HG03558 (cell line): ENCODE measurements at regions not wholly inside any gene's neighbourhood (a gene's known extent, or its start where the extent isn't known, plus 50 kb on each side); places are given as distances from the start of the nearest gene placed in this dataset.

Source experiments
- ATAC-seq: cut with Tn5 transposase; IDR thresholded peaks from one replicate; pipeline ENCODE4 v1.9.1; 2021; ENCODE audit warnings: moderate number of reproducible peaks; ENCODE audit not compliant: unreplicated experiment; ENCODE audit errors: extremely low read depth

- ATAC-seq = no peak
Measured at GRCh38 chr2:221337957-221338685, 234.0 kb downstream of the EPHA4 start.

DNA sequence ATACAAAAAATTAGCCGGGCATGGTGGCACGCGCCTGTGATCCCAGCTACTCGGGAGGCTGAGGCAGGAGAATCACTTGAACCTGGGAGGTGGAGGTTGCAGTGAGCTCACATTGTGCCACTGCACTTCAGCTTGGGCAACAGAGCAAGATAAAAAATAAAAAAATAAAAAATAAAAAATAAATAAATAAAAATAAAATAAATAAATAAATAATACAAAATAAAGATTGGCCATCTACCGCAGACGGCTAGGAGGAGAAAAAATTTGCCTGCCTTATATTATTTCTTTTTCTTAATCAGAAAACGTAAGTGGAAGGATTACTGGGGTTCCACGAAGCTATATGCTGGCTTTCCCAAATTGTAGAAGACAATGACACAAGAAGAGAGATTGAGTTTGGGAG is 229.7 kb downstream of the EPHA4 start:
- no peak for ATAC-seq

- no peak for ATAC-seq
Measured at GRCh38 chr2:221343524-221343923, 228.6 kb downstream of the EPHA4 start.

GRCh38 chr2:221345516-221345915 is 226.6 kb downstream of the EPHA4 start:
- no peak for ATAC-seq

GRCh38 chr2:221346411-221346810 is 225.7 kb downstream of the EPHA4 start:
- no peak for ATAC-seq

GRCh38 chr2:221347471-221347870 is 224.6 kb downstream of the EPHA4 start:
- no peak for ATAC-seq

GRCh38 chr2:221350616-221351015 is 221.5 kb downstream of the EPHA4 start:
- ATAC-seq = no peak

GRCh38 chr2:221353201-221353600 is 218.9 kb downstream of the EPHA4 start:
- no peak for ATAC-seq

DNA sequence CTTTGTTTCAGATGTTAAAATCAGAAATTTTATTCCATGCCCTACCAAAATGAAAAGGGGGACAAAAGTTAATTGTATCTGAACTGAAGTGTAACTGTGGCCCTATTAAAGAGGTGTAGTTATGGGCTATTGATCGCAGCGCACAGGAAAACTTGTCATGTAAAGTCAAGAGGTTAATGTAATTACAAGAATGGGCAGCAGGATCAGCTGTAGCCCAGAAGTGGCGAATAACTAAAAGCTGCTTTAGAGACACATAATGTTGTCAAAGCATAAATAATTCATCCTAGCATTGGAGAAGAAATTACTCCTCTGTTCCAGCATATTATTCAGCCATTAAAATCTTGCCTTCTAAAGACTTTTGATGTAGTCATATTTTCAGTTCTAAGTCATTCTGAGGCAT is 211.8 kb downstream of the EPHA4 start:
- ATAC-seq = no peak

DNA sequence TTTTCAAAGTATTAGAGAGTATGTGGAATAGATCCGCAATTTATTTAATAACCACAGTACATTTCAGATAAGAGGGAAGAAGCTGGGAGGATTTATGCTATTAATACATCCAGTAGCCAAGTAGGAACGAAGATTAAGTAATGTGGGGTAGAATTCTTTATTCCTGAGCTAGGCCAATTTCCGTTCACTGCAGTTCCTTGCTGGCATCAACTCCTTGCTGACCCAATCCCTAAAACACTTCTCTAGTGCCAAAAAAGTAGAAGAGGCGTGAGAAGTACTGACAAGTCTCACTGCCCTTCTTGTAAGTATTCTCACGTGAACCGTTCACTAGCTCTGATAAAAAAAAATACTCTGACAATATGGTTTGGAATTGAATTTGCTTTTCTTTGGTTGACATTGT is 211.4 kb downstream of the EPHA4 start:
- no peak for ATAC-seq

DNA sequence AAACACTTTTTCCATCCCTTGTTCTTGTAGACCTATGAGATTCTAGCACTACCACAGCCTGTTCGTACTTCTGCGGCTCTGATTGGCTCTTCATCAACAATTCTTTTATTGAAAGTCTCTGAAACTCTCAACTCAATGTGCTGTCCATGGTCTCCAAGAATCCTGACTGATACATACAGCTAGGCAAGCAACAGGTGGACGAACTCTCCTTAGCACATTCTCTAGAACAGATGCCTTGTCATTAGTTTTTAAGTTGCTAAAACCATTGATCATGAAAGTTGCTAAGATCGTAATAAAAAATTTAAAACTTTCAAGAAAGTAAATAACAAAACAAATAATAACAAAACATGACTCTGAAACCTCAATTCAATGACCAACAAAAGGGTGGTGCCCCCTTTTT is 210.5 kb downstream of the EPHA4 start:
- no peak for ATAC-seq

GRCh38 chr2:221364672-221365071 is 207.4 kb downstream of the EPHA4 start:
- no peak for ATAC-seq
